ENCODE measurements at regions not wholly inside any gene's neighbourhood (a gene's known extent, or its start where the extent isn't known, plus 50 kb on each side); places are given as distances from the start of the nearest gene placed in this dataset.

- Histone ChIP-seq H3K27ac (ENCODE audit: low read length) (no peak overlapping the region), H3K4me2 (ENCODE audit: insufficient read depth, low read length) (no peak overlapping the region), H3K79me2 (ENCODE audit: insufficient read depth, low read length) (no peaks in the 10 kb centered on the region), H3K4me3 (ENCODE audit: low read depth in 1 of 2, low read length in 2 of 2) (no peak overlapping the region), H3K27me3 (ENCODE audit: insufficient read depth, low read length, poor library complexity) (no peaks in the 10 kb centered on the region), H4K20me1 (ENCODE audit: insufficient read depth, low read length) (no peaks in the 10 kb centered on the region), H3K9me3 (ENCODE audit: insufficient read depth, low read length, severe bottlenecking) (no peaks in the 10 kb centered on the region), H2AFZ (ENCODE audit: low read depth, low read length) (no peak overlapping the region), H3K4me1 (ENCODE audit: insufficient read depth, low read length) (no peaks in the 10 kb centered on the region), H3K36me3 (ENCODE audit: insufficient read depth, low read length) (no peaks in the 10 kb centered on the region), H3K9ac (ENCODE audit: low read depth, low read length) (no peak overlapping the region)
- no peak for DNase-seq
- TF ChIP-seq EZH2 (IDR thresholded peaks at IDR 0.05; ENCODE audit: borderline replicate concordance, low read depth, low read length, severe bottlenecking) (no peak), CTCF (IDR thresholded peaks at IDR 0.05; ENCODE audit: borderline replicate concordance, extremely low read depth, low read length, poor library complexity, severe bottlenecking) (no peak)
- ATAC-seq (ENCODE audit: insufficient read depth, low read depth): no peak
Observed at GRCh38 chr5:61732796-61733195, 400.7 kb downstream of the ZSWIM6 start.

- H3K9ac ChIP-seq (ENCODE audit: low read depth, low read length): no peak overlapping the region
- H3K27me3 ChIP-seq (ENCODE audit: insufficient read depth, low read length, poor library complexity): no peaks in the 10 kb centered on the region
- H4K20me1 ChIP-seq (ENCODE audit: insufficient read depth, low read length): no peaks in the 10 kb centered on the region
- H3K4me3 ChIP-seq (ENCODE audit: low read depth in 1 of 2, low read length in 2 of 2): no peak overlapping the region
- no peaks in the 10 kb centered on the region for H3K4me1 ChIP-seq (ENCODE audit: insufficient read depth, low read length)
- no peak overlapping the region for H2AFZ ChIP-seq (ENCODE audit: low read depth, low read length)
- H3K79me2 ChIP-seq (ENCODE audit: insufficient read depth, low read length): no peaks in the 10 kb centered on the region
- TF ChIP-seq EZH2 (IDR thresholded peaks at IDR 0.05; ENCODE audit: borderline replicate concordance, low read depth, low read length, severe bottlenecking) (no peak), CTCF (IDR thresholded peaks at IDR 0.05; ENCODE audit: borderline replicate concordance, extremely low read depth, low read length, poor library complexity, severe bottlenecking) (no peak)
- H3K9me3 ChIP-seq (ENCODE audit: insufficient read depth, low read length, severe bottlenecking): no peaks in the 10 kb centered on the region
- DNase-seq (no peak), ATAC-seq (ENCODE audit: insufficient read depth, low read depth) (no peak)
- no peaks in the 10 kb centered on the region for H3K36me3 ChIP-seq (ENCODE audit: insufficient read depth, low read length)
- no peak overlapping the region for H3K4me2 ChIP-seq (ENCODE audit: insufficient read depth, low read length)
- no peak overlapping the region for H3K27ac ChIP-seq (ENCODE audit: low read length)
Observed at GRCh38 chr5:61734001-61734400, 401.9 kb downstream of the ZSWIM6 start.

- Histone ChIP-seq H3K4me2 (ENCODE audit: insufficient read depth, low read length) (no peak overlapping the region), H3K4me1 (ENCODE audit: insufficient read depth, low read length) (no peaks in the 10 kb centered on the region), H3K9ac (ENCODE audit: low read depth, low read length) (no peak overlapping the region), H3K4me3 (ENCODE audit: low read depth in 1 of 2, low read length in 2 of 2) (no peak overlapping the region), H3K36me3 (ENCODE audit: insufficient read depth, low read length) (no peaks in the 10 kb centered on the region), H2AFZ (ENCODE audit: low read depth, low read length) (no peak overlapping the region), H3K27me3 (ENCODE audit: insufficient read depth, low read length, poor library complexity) (no peaks in the 10 kb centered on the region), H3K79me2 (ENCODE audit: insufficient read depth, low read length) (no peaks in the 10 kb centered on the region), H4K20me1 (ENCODE audit: insufficient read depth, low read length) (no peaks in the 10 kb centered on the region), H3K9me3 (ENCODE audit: insufficient read depth, low read length, severe bottlenecking) (no peaks in the 10 kb centered on the region), H3K27ac (ENCODE audit: low read length) (no peak overlapping the region)
- DNase-seq (no peak), ATAC-seq (ENCODE audit: insufficient read depth, low read depth) (no peak)
- TF ChIP-seq EZH2 (IDR thresholded peaks at IDR 0.05; ENCODE audit: borderline replicate concordance, low read depth, low read length, severe bottlenecking) (no peak), CTCF (IDR thresholded peaks at IDR 0.05; ENCODE audit: borderline replicate concordance, extremely low read depth, low read length, poor library complexity, severe bottlenecking) (no peak)
Observed at GRCh38 chr5:61734966-61735365, 402.9 kb downstream of the ZSWIM6 start.

- no peak for DNase-seq
- H3K79me2 ChIP-seq (ENCODE audit: insufficient read depth, low read length): no peaks in the 10 kb centered on the region
- no peak for ATAC-seq (ENCODE audit: insufficient read depth, low read depth)
- TF ChIP-seq EZH2 (IDR thresholded peaks at IDR 0.05; ENCODE audit: borderline replicate concordance, low read depth, low read length, severe bottlenecking) (no peak), CTCF (IDR thresholded peaks at IDR 0.05; ENCODE audit: borderline replicate concordance, extremely low read depth, low read length, poor library complexity, severe bottlenecking) (no peak)
- H4K20me1 ChIP-seq (ENCODE audit: insufficient read depth, low read length): no peaks in the 10 kb centered on the region
- H3K9ac ChIP-seq (ENCODE audit: low read depth, low read length): no peak overlapping the region
- H3K4me3 ChIP-seq (ENCODE audit: low read depth in 1 of 2, low read length in 2 of 2): no peak overlapping the region
- no peak overlapping the region for H3K4me2 ChIP-seq (ENCODE audit: insufficient read depth, low read length)
- no peaks in the 10 kb centered on the region for H3K27me3 ChIP-seq (ENCODE audit: insufficient read depth, low read length, poor library complexity)
- H3K9me3 ChIP-seq (ENCODE audit: insufficient read depth, low read length, severe bottlenecking): no peaks in the 10 kb centered on the region
- H3K36me3 ChIP-seq (ENCODE audit: insufficient read depth, low read length): no peaks in the 10 kb centered on the region
- no peak overlapping the region for H3K27ac ChIP-seq (ENCODE audit: low read length)
- no peak overlapping the region for H2AFZ ChIP-seq (ENCODE audit: low read depth, low read length)
- H3K4me1 ChIP-seq (ENCODE audit: insufficient read depth, low read length): no peaks in the 10 kb centered on the region
Observed at GRCh38 chr5:61735531-61735930, 403.5 kb downstream of the ZSWIM6 start.
